BLaER1 (cell line): ENCODE measurements at regions not wholly inside any gene's neighbourhood (a gene's known extent, or its start where the extent isn't known, plus 50 kb on each side); places are given as distances from the start of the nearest gene placed in this dataset.

Source experiments
- H3K27ac ChIP-seq: shearing (Covaris generic); formaldehyde crosslinking; 2 replicates; pipeline ENCODE4 v1.8.1; 2022
- H3K27me3 ChIP-seq: shearing (Covaris generic); formaldehyde crosslinking; 2 replicates; pipeline ENCODE4 v1.8.1; 2022
- H3K36me3 ChIP-seq: shearing (Covaris generic); formaldehyde crosslinking; 2 replicates; pipeline ENCODE4 v1.8.1; 2022
- H3K4me1 ChIP-seq: shearing (Covaris generic); formaldehyde crosslinking; 2 replicates; pipeline ENCODE4 v1.8.1; 2022
- H3K4me2 ChIP-seq: shearing (Covaris generic); formaldehyde crosslinking; 2 replicates; pipeline ENCODE4 v1.8.1; 2022
- H3K4me3 ChIP-seq: shearing (Covaris generic); formaldehyde crosslinking; 2 replicates; pipeline ENCODE4 v1.8.1; 2022
- H3K9ac ChIP-seq: shearing (Covaris generic); formaldehyde crosslinking; 2 replicates; pipeline ENCODE4 v1.8.1; 2022
- H3K9me3 ChIP-seq: shearing (Covaris generic); formaldehyde crosslinking; 2 replicates; pipeline ENCODE4 v1.8.1; 2022
- H4K20me1 ChIP-seq: shearing (Covaris generic); formaldehyde crosslinking; 2 replicates; pipeline ENCODE4 v1.8.1; 2022
- Cebpa-rat ChIP-seq: shearing (Covaris generic); IDR thresholded peaks from 2 replicates; pipeline ENCODE4 v1.8.1; 2022

DNA sequence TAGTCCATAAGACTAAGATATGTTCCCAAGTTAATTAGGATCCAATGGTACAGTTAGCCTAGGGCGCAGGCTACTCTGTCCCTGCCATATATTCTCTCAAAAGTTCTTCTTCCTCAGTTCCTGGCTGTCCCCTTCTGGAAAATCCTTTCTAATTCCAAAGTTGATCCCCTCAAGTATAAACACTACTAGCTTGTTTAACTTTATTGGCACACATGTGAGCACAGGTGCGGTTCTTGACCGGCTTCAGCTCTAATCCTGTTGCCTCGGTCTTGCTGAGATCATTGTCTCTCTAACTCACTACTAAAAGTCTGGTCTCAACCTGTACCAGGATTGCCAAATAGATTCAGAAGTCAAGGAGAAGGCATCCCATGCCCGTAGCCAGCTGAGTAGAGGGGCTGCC, 89.0 kb downstream of the SEMA4F start:
- H3K9ac ChIP-seq, result no peak overlapping the region
- no peaks in the 10 kb centered on the region for H3K27me3 ChIP-seq
- TF ChIP-seq Cebpa-rat, result no peak
- H3K27ac ChIP-seq, result no peak overlapping the region
- H3K4me3 ChIP-seq, result no peak overlapping the region
- H3K9me3 ChIP-seq, result no peaks in the 10 kb centered on the region
- H3K4me1 ChIP-seq, result peaks cover 8% of the 10 kb centered on the region; the same call in 1 of the 2 replicates
- no peak overlapping the region for H3K4me2 ChIP-seq
- no peaks in the 10 kb centered on the region for H3K36me3 ChIP-seq
- H4K20me1 ChIP-seq, result no peaks in the 10 kb centered on the region

- no peaks in the 10 kb centered on the region for H3K36me3 ChIP-seq
- H3K9ac ChIP-seq, result no peak overlapping the region
- no peak overlapping the region for H3K27ac ChIP-seq
- H3K4me3 ChIP-seq, result no peak overlapping the region
- peaks cover 8% of the 10 kb centered on the region; the same call in 1 of the 2 replicates for H3K4me1 ChIP-seq
- no peaks in the 10 kb centered on the region for H3K9me3 ChIP-seq
- no peaks in the 10 kb centered on the region for H3K27me3 ChIP-seq
- H4K20me1 ChIP-seq, result no peaks in the 10 kb centered on the region
- TF ChIP-seq Cebpa-rat, result no peak
- H3K4me2 ChIP-seq, result no peak overlapping the region
Measured at GRCh38 chr2:74743778-74744177, 89.7 kb downstream of the SEMA4F start.

GRCh38 chr2:74744731-74745515, 89.0 kb upstream of the HK2 start:
- no peak for TF ChIP-seq Cebpa-rat
- H3K9ac ChIP-seq, result no peak overlapping the region
- H3K36me3 ChIP-seq, result no peaks in the 10 kb centered on the region
- H3K27me3 ChIP-seq, result no peaks in the 10 kb centered on the region
- H3K4me2 ChIP-seq, result no peak overlapping the region
- H4K20me1 ChIP-seq, result no peaks in the 10 kb centered on the region
- no peak overlapping the region for H3K27ac ChIP-seq
- H3K9me3 ChIP-seq, result no peaks in the 10 kb centered on the region
- H3K4me1 ChIP-seq, result peaks cover 8% of the 10 kb centered on the region; the same call in 1 of the 2 replicates
- no peak overlapping the region for H3K4me3 ChIP-seq

- no peaks in the 10 kb centered on the region for H3K27me3 ChIP-seq
- H4K20me1 ChIP-seq, result no peaks in the 10 kb centered on the region
- no peaks in the 10 kb centered on the region for H3K9me3 ChIP-seq
- no peak overlapping the region for H3K9ac ChIP-seq
- no peak overlapping the region for H3K4me2 ChIP-seq
- no peak overlapping the region for H3K27ac ChIP-seq
- H3K36me3 ChIP-seq, result no peaks in the 10 kb centered on the region
- H3K4me3 ChIP-seq, result no peak overlapping the region
- no peak for TF ChIP-seq Cebpa-rat
- H3K4me1 ChIP-seq, result peaks cover 8% of the 10 kb centered on the region; the same call in 1 of the 2 replicates
Measured at GRCh38 chr2:74745766-74746165, 88.2 kb upstream of the HK2 start.

DNA sequence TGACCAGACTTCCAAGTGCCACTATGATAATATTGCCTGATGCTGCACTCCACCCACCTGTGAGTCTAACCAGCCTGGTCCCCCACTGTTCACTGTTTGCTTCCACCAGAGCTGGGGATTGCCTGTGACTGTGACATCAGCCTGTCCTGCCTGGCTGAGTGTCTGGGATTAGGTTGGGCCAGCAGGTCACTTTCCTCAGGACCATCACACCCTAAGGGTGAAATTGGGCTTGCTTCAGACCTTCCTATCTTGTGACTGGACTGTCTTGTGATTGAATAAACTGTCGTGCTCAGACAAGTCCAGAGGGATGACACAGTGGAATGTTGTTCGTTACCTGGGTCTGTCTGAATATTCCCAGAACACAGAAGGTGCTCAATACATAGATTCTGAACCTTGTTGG, 87.4 kb upstream of the HK2 start:
- no peak overlapping the region for H3K27ac ChIP-seq
- TF ChIP-seq Cebpa-rat, result no peak
- H4K20me1 ChIP-seq, result no peaks in the 10 kb centered on the region
- peaks cover under 1% of the 10 kb centered on the region; the same call in 1 of the 2 replicates for H3K4me1 ChIP-seq
- no peak overlapping the region for H3K4me2 ChIP-seq
- H3K27me3 ChIP-seq, result no peaks in the 10 kb centered on the region
- H3K9ac ChIP-seq, result no peak overlapping the region
- no peak overlapping the region for H3K4me3 ChIP-seq
- H3K36me3 ChIP-seq, result no peaks in the 10 kb centered on the region
- no peaks in the 10 kb centered on the region for H3K9me3 ChIP-seq

- Histone ChIP-seq H3K36me3 (no peaks in the 10 kb centered on the region), H3K4me3 (no peak overlapping the region), H3K27me3 (no peaks in the 10 kb centered on the region), H3K9ac (no peak overlapping the region), H3K9me3 (no peaks in the 10 kb centered on the region), H3K27ac (no peak overlapping the region), H3K4me1 (no peaks in the 10 kb centered on the region), H3K4me2 (no peak overlapping the region), H4K20me1 (no peaks in the 10 kb centered on the region)
- no peak for TF ChIP-seq Cebpa-rat
Measured at GRCh38 chr2:74747411-74748080, 86.4 kb upstream of the HK2 start.

GRCh38 chr2:74748665-74749064, 85.3 kb upstream of the HK2 start:
- Histone ChIP-seq H3K4me1 (no peaks in the 10 kb centered on the region), H3K9ac (no peak overlapping the region), H3K9me3 (no peaks in the 10 kb centered on the region), H3K4me2 (no peak overlapping the region), H4K20me1 (no peaks in the 10 kb centered on the region), H3K4me3 (no peak overlapping the region), H3K36me3 (no peaks in the 10 kb centered on the region), H3K27me3 (no peaks in the 10 kb centered on the region), H3K27ac (no peak overlapping the region)
- TF ChIP-seq Cebpa-rat, result no peak

- no peak overlapping the region for H3K27ac ChIP-seq
- H3K9me3 ChIP-seq, result no peaks in the 10 kb centered on the region
- H3K4me3 ChIP-seq, result no peak overlapping the region
- no peaks in the 10 kb centered on the region for H3K36me3 ChIP-seq
- H3K9ac ChIP-seq, result no peak overlapping the region
- no peaks in the 10 kb centered on the region for H3K27me3 ChIP-seq
- H3K4me2 ChIP-seq, result no peak overlapping the region
- TF ChIP-seq Cebpa-rat, result no peak
- no peaks in the 10 kb centered on the region for H4K20me1 ChIP-seq
- H3K4me1 ChIP-seq, result no peaks in the 10 kb centered on the region
Measured at GRCh38 chr2:74749432-74749831, 84.5 kb upstream of the HK2 start.

DNA sequence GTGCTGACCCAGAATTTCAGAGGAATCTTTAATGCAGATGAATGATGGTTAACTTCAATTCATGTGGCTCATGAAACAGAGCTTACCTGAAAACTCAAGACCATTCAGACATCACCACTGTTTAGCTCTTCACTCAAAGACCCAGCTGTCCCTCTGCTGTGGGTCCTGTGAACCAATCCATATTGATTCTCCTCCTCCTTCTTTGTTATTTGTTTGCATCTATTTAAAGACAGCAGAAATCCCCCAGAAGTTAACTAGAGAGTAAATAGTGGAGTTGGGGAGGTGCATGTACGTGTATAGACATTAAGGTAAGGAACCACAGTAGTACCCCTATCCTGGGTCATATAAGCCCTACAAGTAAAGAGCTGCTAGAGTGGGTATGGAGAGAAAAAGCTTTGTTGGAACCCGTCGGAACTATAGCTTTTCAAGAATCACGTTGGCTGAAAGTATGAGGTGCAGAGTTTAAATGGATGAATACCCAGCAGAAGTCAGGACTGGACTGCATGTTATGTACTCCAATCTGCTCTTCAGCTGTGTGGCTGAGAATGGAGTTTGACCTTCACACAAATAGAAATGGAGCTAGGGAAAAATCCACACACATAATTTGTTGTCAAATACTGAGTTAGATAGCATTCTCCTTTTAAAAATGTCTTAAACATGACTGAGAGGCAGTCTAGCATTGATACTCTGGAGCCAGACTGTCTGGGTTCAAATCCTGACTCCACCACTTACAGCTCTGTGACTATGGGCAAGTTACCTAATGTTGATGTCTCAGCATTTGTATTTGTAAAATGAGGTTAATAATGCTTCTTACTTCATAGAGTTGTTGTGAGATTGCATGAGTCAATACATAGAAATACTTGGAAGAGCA, 81.7 kb upstream of the HK2 start:
- Histone ChIP-seq H3K4me1 (no peaks in the 10 kb centered on the region), H3K4me3 (no peak overlapping the region)

DNA sequence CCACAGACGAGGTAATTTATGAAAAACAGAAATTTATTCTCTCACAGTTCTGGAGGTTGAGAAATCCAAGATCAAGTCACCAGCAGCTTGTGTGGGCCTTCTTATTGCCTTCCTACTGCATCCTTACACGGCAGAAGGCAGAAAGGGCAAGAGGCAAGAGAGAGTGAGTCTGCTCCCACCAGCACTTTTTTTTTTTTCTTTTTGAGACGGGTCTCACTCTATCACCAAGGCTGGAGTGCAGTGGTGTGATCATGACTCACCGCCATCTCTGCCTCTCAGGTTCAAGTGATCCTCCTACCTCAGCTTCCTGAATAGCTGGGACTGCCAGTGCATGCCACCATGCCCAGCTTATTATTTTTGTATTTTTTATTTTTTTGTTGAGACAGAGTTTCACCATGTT, 78.5 kb upstream of the HK2 start:
- Histone ChIP-seq H3K36me3 (no peaks in the 10 kb centered on the region), H3K4me1 (no peaks in the 10 kb centered on the region), H4K20me1 (no peaks in the 10 kb centered on the region), H3K4me3 (no peak overlapping the region), H3K4me2 (no peak overlapping the region), H3K9me3 (peaks cover 28% of the 10 kb centered on the region), H3K9ac (no peak overlapping the region), H3K27me3 (no peaks in the 10 kb centered on the region), H3K27ac (no peak overlapping the region)
- no peak for TF ChIP-seq Cebpa-rat

More for the DNA sequence above, 81.7 kb upstream of the HK2 start:
- H3K27me3 ChIP-seq, result no peaks in the 10 kb centered on the region
- no peak overlapping the region for H3K9ac ChIP-seq
- H3K36me3 ChIP-seq, result no peaks in the 10 kb centered on the region
- H3K27ac ChIP-seq, result no peak overlapping the region
- peaks cover 21% of the 10 kb centered on the region for H3K9me3 ChIP-seq
- TF ChIP-seq Cebpa-rat, result no peak
- H4K20me1 ChIP-seq, result no peaks in the 10 kb centered on the region
- H3K4me2 ChIP-seq, result no peak overlapping the region
